ENCODE measurements at regions not wholly inside any gene's neighbourhood (a gene's known extent, or its start where the extent isn't known, plus 50 kb on each side); places are given as distances from the start of the nearest gene placed in this dataset.
"Not testable (repeated sequence)": the region's sequence is repeated elsewhere in the genome, so short reads cannot be mapped to it uniquely, and the experiment has no call there.

- TF ChIP-seq POLR2A (IDR thresholded peaks at IDR 0.05; ENCODE audit: low read length); GATA1 (IDR thresholded peaks at IDR 0.05; ENCODE audit: low read depth, low read length): not testable (repeated sequence)
Observed at GRCh38 chr9:65454666-65455065, 169.7 kb upstream of the FOXD4L5 start.
